Tibial nerve (tissue), 4 donors: ENCODE measurements at regions not wholly inside any gene's neighbourhood (a gene's known extent, or its start where the extent isn't known, plus 50 kb on each side); places are given as distances from the start of the nearest gene placed in this dataset.

Experiments used
- EP300 ChIP-seq, 2 donors: sonication (generic); formaldehyde crosslinking; IDR thresholded peaks; one replicate each; pipeline ENCODE4 v1.6.1; 2017; ENCODE audit warnings: antibody characterized with exemption in 2 of 2, mild to moderate bottlenecking in 1 of 2
- POLR2A ChIP-seq, 2 donors: fragments of 450-650 bp; IDR thresholded peaks; one replicate each; pipeline ENCODE4 v1.6.1; 2017; ENCODE audit warnings: antibody characterized with exemption in 2 of 2, mild to moderate bottlenecking in 2 of 2, moderate library complexity in 2 of 2
- TF ChIP-seq, protein P1 (sequence below), 5 experiments: fragments of 200-600 bp in 3 of 5; fragments of 450-650 bp in 2 of 5; sonication (generic) in 3 of 5; IDR thresholded peaks; one replicate each; pipeline ENCODE4 v1.5.1; 2016 to 2019; ENCODE audit warnings: antibody characterized with exemption in 5 of 5, mild to moderate bottlenecking in 3 of 5, moderate library complexity in 2 of 5

DNA sequence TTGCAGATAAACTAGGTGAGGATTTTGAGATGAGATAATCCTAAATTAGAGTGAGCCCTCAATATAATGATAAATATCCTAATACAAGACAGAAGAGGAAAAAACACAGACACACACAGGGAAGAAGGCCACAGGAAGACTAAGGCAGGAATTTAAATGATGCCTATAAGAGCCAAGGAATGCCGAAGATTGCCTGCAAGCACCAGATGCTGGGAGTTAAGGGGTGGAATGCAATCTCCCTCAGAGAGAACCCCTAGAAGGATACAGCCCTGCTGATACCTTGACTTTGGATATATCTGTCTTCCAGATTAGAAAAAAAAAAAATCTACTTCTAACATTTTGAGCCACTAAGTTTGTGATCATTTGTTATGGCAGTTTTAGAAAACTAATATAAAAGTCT, 299.7 kb upstream of the PRMT6 start:
- TF ChIP-seq, protein P1, sequence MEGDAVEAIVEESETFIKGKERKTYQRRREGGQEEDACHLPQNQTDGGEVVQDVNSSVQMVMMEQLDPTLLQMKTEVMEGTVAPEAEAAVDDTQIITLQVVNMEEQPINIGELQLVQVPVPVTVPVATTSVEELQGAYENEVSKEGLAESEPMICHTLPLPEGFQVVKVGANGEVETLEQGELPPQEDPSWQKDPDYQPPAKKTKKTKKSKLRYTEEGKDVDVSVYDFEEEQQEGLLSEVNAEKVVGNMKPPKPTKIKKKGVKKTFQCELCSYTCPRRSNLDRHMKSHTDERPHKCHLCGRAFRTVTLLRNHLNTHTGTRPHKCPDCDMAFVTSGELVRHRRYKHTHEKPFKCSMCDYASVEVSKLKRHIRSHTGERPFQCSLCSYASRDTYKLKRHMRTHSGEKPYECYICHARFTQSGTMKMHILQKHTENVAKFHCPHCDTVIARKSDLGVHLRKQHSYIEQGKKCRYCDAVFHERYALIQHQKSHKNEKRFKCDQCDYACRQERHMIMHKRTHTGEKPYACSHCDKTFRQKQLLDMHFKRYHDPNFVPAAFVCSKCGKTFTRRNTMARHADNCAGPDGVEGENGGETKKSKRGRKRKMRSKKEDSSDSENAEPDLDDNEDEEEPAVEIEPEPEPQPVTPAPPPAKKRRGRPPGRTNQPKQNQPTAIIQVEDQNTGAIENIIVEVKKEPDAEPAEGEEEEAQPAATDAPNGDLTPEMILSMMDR (IDR thresholded peaks at IDR 0.05), result no peak
- no peak for TF ChIP-seq POLR2A (IDR thresholded peaks at IDR 0.05)
- no peak for TF ChIP-seq EP300 (IDR thresholded peaks at IDR 0.05)
